ENCODE measurements at regions not wholly inside any gene's neighbourhood (a gene's known extent, or its start where the extent isn't known, plus 50 kb on each side); places are given as distances from the start of the nearest gene placed in this dataset.

DNA sequence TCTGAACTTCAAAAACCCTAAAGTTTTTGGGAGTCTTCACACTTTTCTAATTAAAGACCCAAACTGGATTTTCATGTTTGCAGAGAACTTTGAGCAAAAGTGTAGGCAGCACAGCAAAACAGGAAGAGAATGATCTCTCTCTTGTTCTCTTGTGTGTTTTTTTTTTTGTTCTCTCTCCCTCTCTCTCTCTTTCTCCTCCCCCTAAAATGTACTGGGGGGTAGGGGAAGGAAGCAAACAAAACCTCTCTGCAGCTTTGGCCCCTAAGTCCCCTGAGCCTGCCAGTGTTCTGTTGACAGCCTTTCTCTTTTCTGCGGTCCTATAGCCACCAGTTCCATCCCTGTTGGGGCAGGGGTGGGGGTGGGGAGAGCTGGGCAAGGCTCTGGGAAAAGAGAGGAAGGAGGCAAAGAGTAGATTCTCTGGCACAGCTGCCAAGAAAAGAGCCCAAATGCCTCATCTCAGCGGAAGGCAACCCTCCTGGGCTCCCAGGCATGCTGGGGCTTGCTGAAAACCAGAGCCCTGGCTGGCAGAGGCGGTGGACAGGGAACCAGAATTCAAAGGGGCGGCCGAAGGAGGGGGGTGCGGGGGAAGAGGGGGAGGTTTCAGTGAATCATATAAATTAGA is 295.3 kb downstream of the SOX9 start:
- Mint-ChIP-seq H3K4me1 (peaks cover 20% of the 10 kb centered on the region), H3K27me3 (ENCODE audit: low read depth) (peaks cover 16% of the 10 kb centered on the region)
- CTCF ChIA-PET = interaction anchor here (1.0 kb wide), 1 partner anchor 15 kb away, joined by 3 read pairs; no protein-coding TSS in a partner anchor

More for the DNA sequence above, 295.3 kb downstream of the SOX9 start:
- no peak for TF ChIP-seq NR1H2 (CRISPR knock-in tag; IDR thresholded peaks at IDR 0.05)
- no peak for TF ChIP-seq JUN (CRISPR knock-in tag; IDR thresholded peaks at IDR 0.05)
- TF ChIP-seq, protein P1, sequence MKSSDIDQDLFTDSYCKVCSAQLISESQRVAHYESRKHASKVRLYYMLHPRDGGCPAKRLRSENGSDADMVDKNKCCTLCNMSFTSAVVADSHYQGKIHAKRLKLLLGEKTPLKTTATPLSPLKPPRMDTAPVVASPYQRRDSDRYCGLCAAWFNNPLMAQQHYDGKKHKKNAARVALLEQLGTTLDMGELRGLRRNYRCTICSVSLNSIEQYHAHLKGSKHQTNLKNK (CRISPR knock-in tag; IDR thresholded peaks at IDR 0.05) = no peak
- no peak for TF ChIP-seq ZNF425 (CRISPR knock-in tag; conservative IDR thresholded peaks at IDR 0.05)
- TF ChIP-seq ZNF532 (CRISPR knock-in tag; IDR thresholded peaks at IDR 0.05; ENCODE audit: borderline replicate concordance) = no peak
- TF ChIP-seq, protein P2, sequence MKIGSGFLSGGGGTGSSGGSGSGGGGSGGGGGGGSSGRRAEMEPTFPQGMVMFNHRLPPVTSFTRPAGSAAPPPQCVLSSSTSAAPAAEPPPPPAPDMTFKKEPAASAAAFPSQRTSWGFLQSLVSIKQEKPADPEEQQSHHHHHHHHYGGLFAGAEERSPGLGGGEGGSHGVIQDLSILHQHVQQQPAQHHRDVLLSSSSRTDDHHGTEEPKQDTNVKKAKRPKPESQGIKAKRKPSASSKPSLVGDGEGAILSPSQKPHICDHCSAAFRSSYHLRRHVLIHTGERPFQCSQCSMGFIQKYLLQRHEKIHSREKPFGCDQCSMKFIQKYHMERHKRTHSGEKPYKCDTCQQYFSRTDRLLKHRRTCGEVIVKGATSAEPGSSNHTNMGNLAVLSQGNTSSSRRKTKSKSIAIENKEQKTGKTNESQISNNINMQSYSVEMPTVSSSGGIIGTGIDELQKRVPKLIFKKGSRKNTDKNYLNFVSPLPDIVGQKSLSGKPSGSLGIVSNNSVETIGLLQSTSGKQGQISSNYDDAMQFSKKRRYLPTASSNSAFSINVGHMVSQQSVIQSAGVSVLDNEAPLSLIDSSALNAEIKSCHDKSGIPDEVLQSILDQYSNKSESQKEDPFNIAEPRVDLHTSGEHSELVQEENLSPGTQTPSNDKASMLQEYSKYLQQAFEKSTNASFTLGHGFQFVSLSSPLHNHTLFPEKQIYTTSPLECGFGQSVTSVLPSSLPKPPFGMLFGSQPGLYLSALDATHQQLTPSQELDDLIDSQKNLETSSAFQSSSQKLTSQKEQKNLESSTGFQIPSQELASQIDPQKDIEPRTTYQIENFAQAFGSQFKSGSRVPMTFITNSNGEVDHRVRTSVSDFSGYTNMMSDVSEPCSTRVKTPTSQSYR (CRISPR knock-in tag; IDR thresholded peaks at IDR 0.05) = no peak
- no peak for TF ChIP-seq GTF2I (CRISPR knock-in tag; conservative IDR thresholded peaks at IDR 0.05)
- no peak for TF ChIP-seq ATF3 (CRISPR knock-in tag; conservative IDR thresholded peaks at IDR 0.05)
- no peak for TF ChIP-seq ETV6 (CRISPR knock-in tag; IDR thresholded peaks at IDR 0.05)
- TF ChIP-seq EMX1 (CRISPR knock-in tag; IDR thresholded peaks at IDR 0.05) = no peak
- Mint-ChIP-seq H3K27ac (no peak overlapping the region), H3K4me3 (no peak overlapping the region; the same call in 1 of the 2 replicates), H3K9me3 (peaks cover 23% of the 10 kb centered on the region), H3K36me3 (peaks cover 18% of the 10 kb centered on the region)
- ATAC-seq (peak; percentile 48), DNase-seq (ENCODE audit: low spot score) (no peak)
- POLR2A ChIA-PET = no interaction called here

Data from WTC11 (cell line).